NT2/D1 (cell line): ENCODE measurements at regions not wholly inside any gene's neighbourhood (a gene's known extent, or its start where the extent isn't known, plus 50 kb on each side); places are given as distances from the start of the nearest gene placed in this dataset.

Experiments used
- SUZ12 ChIP-seq: IDR thresholded peaks from 2 replicates; pipeline ENCODE4 v1.6.1; 2011; ENCODE audit not compliant: insufficient read length, insufficient read depth; ENCODE audit errors: extremely low read depth
- YY1 ChIP-seq: IDR thresholded peaks from 2 replicates; pipeline ENCODE4 v1.6.1; 2011; ENCODE audit not compliant: insufficient read length, insufficient read depth
- ZNF274 ChIP-seq: IDR thresholded peaks from 2 replicates; pipeline ENCODE4 v1.6.1; 2011; ENCODE audit warnings: mild to moderate bottlenecking, low read depth, low read length

GRCh38 chrX:98654565-98654964, 1755.5 kb downstream of the PCDH19 start:
- TF ChIP-seq ZNF274 = no peak
- TF ChIP-seq SUZ12 = no peak
- TF ChIP-seq YY1 = no peak
